ENCODE measurements at regions not wholly inside any gene's neighbourhood (a gene's known extent, or its start where the extent isn't known, plus 50 kb on each side); places are given as distances from the start of the nearest gene placed in this dataset.

- intact Hi-C loops (cut with DNase I; ENCODE audit: low total_unique reads) = no loop called here
- 91 to 94% methylated on average over 2 of the region's 2 CpGs for WGBS, 2 donors
- TF ChIP-seq CTCF (IDR thresholded peaks at IDR 0.05) (no peak), POLR2A (IDR thresholded peaks at IDR 0.05) (no peak)
- H3K4me1 ChIP-seq = no peaks in the 10 kb centered on the region
- DNase-seq = no peak
- no peaks in the 10 kb centered on the region for H3K9me3 ChIP-seq
- H3K27me3 ChIP-seq = no peaks in the 10 kb centered on the region
- no peaks in the 10 kb centered on the region for H3K36me3 ChIP-seq (ENCODE audit: low read depth, missing control alignments)
- H3K4me3 ChIP-seq = no peak overlapping the region
- no peak overlapping the region for H3K27ac ChIP-seq
These were observed 1579.3 kb downstream of the HACE1 start for GRCh38 chr6:103280417-103280816.

- no peaks in the 10 kb centered on the region for H3K9me3 ChIP-seq
- H3K4me1 ChIP-seq = no peaks in the 10 kb centered on the region
- no peak overlapping the region for H3K4me3 ChIP-seq
- intact Hi-C loops (cut with DNase I; ENCODE audit: low total_unique reads) = no loop called here
- no peak for TF ChIP-seq CTCF (IDR thresholded peaks at IDR 0.05)
- TF ChIP-seq POLR2A (IDR thresholded peaks at IDR 0.05) = no peak
- H3K27me3 ChIP-seq = no peaks in the 10 kb centered on the region
- DNase-seq = no peak
- H3K27ac ChIP-seq = no peak overlapping the region
- no peaks in the 10 kb centered on the region for H3K36me3 ChIP-seq (ENCODE audit: low read depth, missing control alignments)
- WGBS, 2 donors = 88 to 95% methylated on average over 1 of the region's 1 CpG
These were observed 1581.8 kb downstream of the HACE1 start for GRCh38 chr6:103277936-103278335.

GRCh38 chr6:103273048-103273447, 1586.7 kb downstream of the HACE1 start:
- Histone ChIP-seq H3K9me3 (no peaks in the 10 kb centered on the region), H3K27ac (no peak overlapping the region), H3K4me3 (no peak overlapping the region), H3K36me3 (ENCODE audit: low read depth, missing control alignments) (no peaks in the 10 kb centered on the region), H3K4me1 (no peaks in the 10 kb centered on the region), H3K27me3 (no peaks in the 10 kb centered on the region)
- TF ChIP-seq CTCF (IDR thresholded peaks at IDR 0.05) (peak in 1 of 3 experiments; percentile 16), POLR2A (IDR thresholded peaks at IDR 0.05) (no peak)
- WGBS, 2 donors = 20 to 22% methylated on average over 1 of the region's 1 CpG
- no peak for DNase-seq
- intact Hi-C loops (cut with DNase I; ENCODE audit: low total_unique reads) = no loop called here

- TF ChIP-seq POLR2A (IDR thresholded peaks at IDR 0.05) = no peak
- no peak for TF ChIP-seq CTCF (IDR thresholded peaks at IDR 0.05)
- intact Hi-C loops (cut with DNase I; ENCODE audit: low total_unique reads) = no loop called here
- no peak overlapping the region for H3K4me3 ChIP-seq
- no peak overlapping the region for H3K27ac ChIP-seq
- WGBS, 2 donors = 38 to 50% methylated on average over 2 of the region's 2 CpGs
- H3K36me3 ChIP-seq (ENCODE audit: low read depth, missing control alignments) = no peaks in the 10 kb centered on the region
- DNase-seq = no peak
- no peaks in the 10 kb centered on the region for H3K9me3 ChIP-seq
- H3K4me1 ChIP-seq = no peaks in the 10 kb centered on the region
- no peaks in the 10 kb centered on the region for H3K27me3 ChIP-seq
These were observed 1590.1 kb downstream of the HACE1 start for GRCh38 chr6:103269581-103269980.

GRCh38 chr6:103268335-103268734, 1591.4 kb downstream of the HACE1 start:
- H3K27me3 ChIP-seq = no peaks in the 10 kb centered on the region
- TF ChIP-seq CTCF (IDR thresholded peaks at IDR 0.05) (no peak), POLR2A (IDR thresholded peaks at IDR 0.05) (no peak)
- DNase-seq = no peak
- no peak overlapping the region for H3K4me3 ChIP-seq
- WGBS, 2 donors = 85 to 87% methylated on average over 2 of the region's 2 CpGs
- H3K4me1 ChIP-seq = no peaks in the 10 kb centered on the region
- H3K27ac ChIP-seq = no peak overlapping the region
- H3K9me3 ChIP-seq = no peaks in the 10 kb centered on the region
- intact Hi-C loops (cut with DNase I; ENCODE audit: low total_unique reads) = no loop called here
- H3K36me3 ChIP-seq (ENCODE audit: low read depth, missing control alignments) = no peaks in the 10 kb centered on the region

All from testis (tissue), 2 donors.